ENCODE measurements at regions not wholly inside any gene's neighbourhood (a gene's known extent, or its start where the extent isn't known, plus 50 kb on each side); places are given as distances from the start of the nearest gene placed in this dataset.
A peak's percentile ranks its signal among the peaks of the same experiment; 100 is the strongest.

GRCh38 chr14:99038431-99038820 is 233.6 kb downstream of the BCL11B start:
- no peak for TF ChIP-seq MYC (IDR thresholded peaks at IDR 0.05; ENCODE audit: low read depth, low read length)
- no peak for TF ChIP-seq MAX (IDR thresholded peaks at IDR 0.05; ENCODE audit: low read depth, low read length)
- no peak for TF ChIP-seq CTCF (IDR thresholded peaks at IDR 0.05; ENCODE audit: low read depth, low read length)
- TF ChIP-seq POLR2A (IDR thresholded peaks at IDR 0.05; ENCODE audit: extremely low read depth, insufficient read length), result no peak
- peak; percentile 76 for DNase-seq (ENCODE audit: low read depth)
- H3K4me3 ChIP-seq (ENCODE audit: low read depth, low read length), result no peak overlapping the region

- TF ChIP-seq POLR2A (IDR thresholded peaks at IDR 0.05; ENCODE audit: extremely low read depth, insufficient read length), result no peak
- TF ChIP-seq CTCF (IDR thresholded peaks at IDR 0.05; ENCODE audit: low read depth, low read length), result no peak
- no peak for TF ChIP-seq MAX (IDR thresholded peaks at IDR 0.05; ENCODE audit: low read depth, low read length)
- no peak for TF ChIP-seq MYC (IDR thresholded peaks at IDR 0.05; ENCODE audit: low read depth, low read length)
- no peak for DNase-seq (ENCODE audit: low read depth)
- H3K4me3 ChIP-seq (ENCODE audit: low read depth, low read length), result no peak overlapping the region
Measured at GRCh38 chr14:99039331-99040041, 232.5 kb downstream of the BCL11B start.

GRCh38 chr14:99040052-99040451 is 231.9 kb downstream of the BCL11B start:
- H3K4me3 ChIP-seq (ENCODE audit: low read depth, low read length), result no peak overlapping the region
- no peak for TF ChIP-seq CTCF (IDR thresholded peaks at IDR 0.05; ENCODE audit: low read depth, low read length)
- no peak for DNase-seq (ENCODE audit: low read depth)

GRCh38 chr14:99040711-99041110 is 231.3 kb downstream of the BCL11B start:
- peak; percentile 90 for DNase-seq (ENCODE audit: low read depth)
- TF ChIP-seq MYC (IDR thresholded peaks at IDR 0.05; ENCODE audit: low read depth, low read length) (no peak), MAX (IDR thresholded peaks at IDR 0.05; ENCODE audit: low read depth, low read length) (peak; percentile 44), POLR2A (IDR thresholded peaks at IDR 0.05; ENCODE audit: extremely low read depth, insufficient read length) (no peak)
- no peak overlapping the region for H3K4me3 ChIP-seq (ENCODE audit: low read depth, low read length)

- no peak overlapping the region for H3K4me3 ChIP-seq (ENCODE audit: low read depth, low read length)
- TF ChIP-seq MAX (IDR thresholded peaks at IDR 0.05; ENCODE audit: low read depth, low read length) (no peak), CTCF (IDR thresholded peaks at IDR 0.05; ENCODE audit: low read depth, low read length) (no peak), POLR2A (IDR thresholded peaks at IDR 0.05; ENCODE audit: extremely low read depth, insufficient read length) (no peak), MYC (IDR thresholded peaks at IDR 0.05; ENCODE audit: low read depth, low read length) (no peak)
- no peak for DNase-seq (ENCODE audit: low read depth)
Measured at GRCh38 chr14:99041141-99041819, 230.7 kb downstream of the BCL11B start.

- H3K4me3 ChIP-seq (ENCODE audit: low read depth, low read length), result no peak overlapping the region
- DNase-seq (ENCODE audit: low read depth), result peak; percentile 25
- TF ChIP-seq MYC (IDR thresholded peaks at IDR 0.05; ENCODE audit: low read depth, low read length), result no peak
- no peak for TF ChIP-seq MAX (IDR thresholded peaks at IDR 0.05; ENCODE audit: low read depth, low read length)
- no peak for TF ChIP-seq POLR2A (IDR thresholded peaks at IDR 0.05; ENCODE audit: extremely low read depth, insufficient read length)
- no peak for TF ChIP-seq CTCF (IDR thresholded peaks at IDR 0.05; ENCODE audit: low read depth, low read length)
Measured at GRCh38 chr14:99041820-99042174, 230.2 kb downstream of the BCL11B start.

All from NB4 (cell line).